CD14-positive monocyte (primary cell): ENCODE measurements at regions not wholly inside any gene's neighbourhood (a gene's known extent, or its start where the extent isn't known, plus 50 kb on each side); places are given as distances from the start of the nearest gene placed in this dataset.

ENCODE experiments used
- DNase-seq, 3 donors: peaks; one replicate each; pipeline ENCODE4 v3.0.0-alpha.2; 2011 to 2022
- H2AFZ ChIP-seq: 2 replicates; pipeline ENCODE4 v1.6.0; 2012; ENCODE audit warnings: mild to moderate bottlenecking, low read depth, low read length, inconsistent platforms; ENCODE audit not compliant: insufficient read depth, poor library complexity, severe bottlenecking
- H3K27ac ChIP-seq, 2 donors: 1 replicate in 1 of 2; 2 replicates in 1 of 2; pipeline ENCODE4 v1.5.1; 2012 to 2013; ENCODE audit warnings: low read length in 2 of 2, control low read depth in 1 of 2, inconsistent platforms in 1 of 2, low read depth in 1 of 2, mild to moderate bottlenecking in 1 of 2
- H3K27me3 ChIP-seq, 2 donors: one replicate each; pipeline versions ENCODE4 v1.6.0 to v1.6.1; 2011 to 2013; ENCODE audit warnings: low read length in 2 of 2; ENCODE audit not compliant: control insufficient read depth in 2 of 2, insufficient read depth in 2 of 2
- H3K36me3 ChIP-seq, 2 donors: replicated peaks in 1 of 2; 1 replicate in 1 of 2; 2 replicates in 1 of 2; pipeline versions ENCODE4 v1.5.1 to v1.6.1; 2012 to 2013; ENCODE audit warnings: low read length in 2 of 2, control low read depth in 1 of 2, inconsistent platforms in 1 of 2, mild to moderate bottlenecking in 1 of 2; ENCODE audit not compliant: insufficient read depth in 2 of 2, control insufficient read depth in 1 of 2
- H3K4me1 ChIP-seq, 2 donors: 1 replicate in 1 of 2; 2 replicates in 1 of 2; pipeline versions ENCODE4 v1.5.1 to v1.6.1; 2012 to 2013; ENCODE audit warnings: low read length in 2 of 2, control low read depth in 1 of 2, inconsistent platforms in 1 of 2, mild to moderate bottlenecking in 1 of 2, moderate library complexity in 1 of 2; ENCODE audit not compliant: insufficient read depth in 2 of 2, control insufficient read depth in 1 of 2
- H3K4me2 ChIP-seq: replicated peaks from 2 replicates; pipeline ENCODE3; 2012; ENCODE audit warnings: low read length, moderate library complexity, mild to moderate bottlenecking; ENCODE audit not compliant: poor library complexity, severe bottlenecking; ENCODE audit errors: extremely low read depth
- H3K4me3 ChIP-seq, 3 experiments: fragments of 200-600 bp in 1 of 3; sonication (generic) in 1 of 3; replicated peaks in 1 of 3; 1 replicate in 2 of 3; 2 replicates in 1 of 3; pipeline ENCODE4 v1.5.1; 2011 to 2013; ENCODE audit warnings: low read length in 3 of 3, mild to moderate bottlenecking in 3 of 3, control low read depth in 2 of 3, low read depth in 2 of 3, inconsistent platforms in 1 of 3, moderate library complexity in 1 of 3
- H3K79me2 ChIP-seq: 2 replicates; pipeline ENCODE4 v1.6.0; 2012; ENCODE audit warnings: mild to moderate bottlenecking, control low read depth, inconsistent platforms, low read length, moderate library complexity; ENCODE audit not compliant: insufficient read depth
- H3K9ac ChIP-seq: 2 replicates; pipeline ENCODE4 v1.6.0; 2017; ENCODE audit warnings: low read length, mild to moderate bottlenecking; ENCODE audit not compliant: insufficient read depth, poor library complexity, severe bottlenecking
- H3K9me3 ChIP-seq, 2 donors: replicated peaks in 1 of 2; 1 replicate in 1 of 2; 2 replicates in 1 of 2; pipeline versions ENCODE4 v1.5.1 to v1.6.1; 2012 to 2013; ENCODE audit warnings: low read length in 2 of 2, control low read depth in 1 of 2; ENCODE audit not compliant: control insufficient read depth in 1 of 2, insufficient read depth in 1 of 2
- H4K20me1 ChIP-seq: 2 replicates; pipeline ENCODE4 v1.6.0; 2012; ENCODE audit warnings: mild to moderate bottlenecking, low read length, control low read depth, moderate library complexity; ENCODE audit not compliant: insufficient read depth
- H3K27ac Mint-ChIP-seq, 7 donors: one replicate each; pipeline ENCODE4 v1.8.0; 2020; ENCODE audit warnings: mild to moderate bottlenecking in 7 of 7, mixed read lengths in 7 of 7, moderate library complexity in 6 of 7, inconsistent platforms in 2 of 7
- H3K27me3 Mint-ChIP-seq, 3 donors: one replicate each; pipeline ENCODE4 v1.8.0; 2021 to 2022; ENCODE audit warnings: low read depth in 3 of 3, mild to moderate bottlenecking in 3 of 3, mixed read lengths in 3 of 3, moderate library complexity in 3 of 3, inconsistent platforms in 1 of 3
- H3K36me3 Mint-ChIP-seq, 2 donors: one replicate each; pipeline ENCODE4 v1.8.0; 2020; ENCODE audit warnings: mixed read lengths in 2 of 2, inconsistent platforms in 1 of 2, mild to moderate bottlenecking in 1 of 2
- H3K4me1 Mint-ChIP-seq: one replicate; pipeline ENCODE4 v1.8.0; 2020; ENCODE audit warnings: mild to moderate bottlenecking, mixed read lengths
- H3K4me3 Mint-ChIP-seq, 2 donors: one replicate each; pipeline ENCODE4 v1.8.0; 2020; ENCODE audit warnings: mild to moderate bottlenecking in 2 of 2, mixed read lengths in 2 of 2, moderate library complexity in 1 of 2
- H3K9me3 Mint-ChIP-seq, 7 donors: one replicate each; pipeline ENCODE4 v1.8.0; 2020 to 2022; ENCODE audit warnings: mixed read lengths in 7 of 7, mild to moderate bottlenecking in 6 of 7, moderate library complexity in 6 of 7, inconsistent platforms in 2 of 7
- CTCF ChIP-seq: fragments of 200-600 bp; IDR thresholded peaks from one replicate; pipeline ENCODE4 v1.8.0; 2022; ENCODE audit warnings: antibody characterized with exemption, mild to moderate bottlenecking
- WGBS: methylation state at CpG from one replicate; pipeline ENCODE4 v1.1.5; 2013; ENCODE audit warnings: missing lambda C conversion rate; ENCODE audit not compliant: insufficient coverage; 5-methylcytosine and 5-hydroxymethylcytosine counted together
- intact Hi-C, 2 donors: fragments of 100-400 bp; cut with micrococcal nuclease; formaldehyde crosslinking; loops; one replicate each; pipeline versions ENCODE4 v1.15.0 to v1.15.1; 2023

- H3K4me3 Mint-ChIP-seq = no peak overlapping the region
- intact Hi-C loops = no loop called here
- H4K20me1 ChIP-seq = no peaks in the 10 kb centered on the region
- DNase-seq = no peak
- H3K79me2 ChIP-seq = no peaks in the 10 kb centered on the region
- H3K4me3 ChIP-seq = no peak overlapping the region
- no CpG with 5 or more reads among the region's 1 CpG for WGBS
- H3K27ac ChIP-seq = no peak overlapping the region
- H3K36me3 Mint-ChIP-seq = no peaks in the 10 kb centered on the region
- no peak overlapping the region for H2AFZ ChIP-seq
- no peaks in the 10 kb centered on the region for H3K4me1 Mint-ChIP-seq
- no peaks in the 10 kb centered on the region for H3K27me3 ChIP-seq
- H3K4me1 ChIP-seq = no peaks in the 10 kb centered on the region
- H3K36me3 ChIP-seq = no peaks in the 10 kb centered on the region
- H3K27me3 Mint-ChIP-seq = no peaks in the 10 kb centered on the region
- H3K4me2 ChIP-seq = no peak overlapping the region
- no peak for TF ChIP-seq CTCF
- peaks cover 0 to 8% of the 10 kb centered on the region in 2 donors for H3K9me3 ChIP-seq
- H3K9me3 Mint-ChIP-seq = peaks cover 0 to 18% (median 11%) of the 10 kb centered on the region in 7 donors
- no peak overlapping the region for H3K9ac ChIP-seq
- no peak overlapping the region for H3K27ac Mint-ChIP-seq
Observed at GRCh38 chr9:13879981-13880380, 434.0 kb downstream of the NFIB start.

- H4K20me1 ChIP-seq = no peaks in the 10 kb centered on the region
- H3K4me3 Mint-ChIP-seq = no peak overlapping the region
- no peaks in the 10 kb centered on the region for H3K27me3 ChIP-seq
- WGBS = 100% methylated on average over 1 of the region's 3 CpGs
- intact Hi-C loops = no loop called here
- H3K9me3 ChIP-seq = peaks cover 0 to 13% of the 10 kb centered on the region in 2 donors
- H3K79me2 ChIP-seq = no peaks in the 10 kb centered on the region
- no peaks in the 10 kb centered on the region for H3K4me1 Mint-ChIP-seq
- no peak overlapping the region for H3K9ac ChIP-seq
- no peaks in the 10 kb centered on the region for H3K4me1 ChIP-seq
- H3K4me2 ChIP-seq = no peak overlapping the region
- no peaks in the 10 kb centered on the region for H3K27me3 Mint-ChIP-seq
- H3K27ac Mint-ChIP-seq = no peak overlapping the region
- H3K9me3 Mint-ChIP-seq = peaks cover 3 to 15% (median 9%) of the 10 kb centered on the region in 7 donors
- H3K36me3 ChIP-seq = no peaks in the 10 kb centered on the region
- no peaks in the 10 kb centered on the region for H3K36me3 Mint-ChIP-seq
- H3K27ac ChIP-seq = no peak overlapping the region
- DNase-seq = no peak
- no peak for TF ChIP-seq CTCF
- H2AFZ ChIP-seq = no peak overlapping the region
- no peak overlapping the region for H3K4me3 ChIP-seq
Observed at GRCh38 chr9:13879011-13879410, 434.9 kb downstream of the NFIB start.
